Central memory CD4-positive, alpha-beta T cell (primary cell): ENCODE measurements at regions not wholly inside any gene's neighbourhood (a gene's known extent, or its start where the extent isn't known, plus 50 kb on each side); places are given as distances from the start of the nearest gene placed in this dataset.
"Not testable (repeated sequence)": the region's sequence is repeated elsewhere in the genome, so short reads cannot be mapped to it uniquely, and the experiment has no call there.

Experiments
- DNase-seq: peaks from one replicate; pipeline ENCODE4 v3.0.0; 2022

DNA sequence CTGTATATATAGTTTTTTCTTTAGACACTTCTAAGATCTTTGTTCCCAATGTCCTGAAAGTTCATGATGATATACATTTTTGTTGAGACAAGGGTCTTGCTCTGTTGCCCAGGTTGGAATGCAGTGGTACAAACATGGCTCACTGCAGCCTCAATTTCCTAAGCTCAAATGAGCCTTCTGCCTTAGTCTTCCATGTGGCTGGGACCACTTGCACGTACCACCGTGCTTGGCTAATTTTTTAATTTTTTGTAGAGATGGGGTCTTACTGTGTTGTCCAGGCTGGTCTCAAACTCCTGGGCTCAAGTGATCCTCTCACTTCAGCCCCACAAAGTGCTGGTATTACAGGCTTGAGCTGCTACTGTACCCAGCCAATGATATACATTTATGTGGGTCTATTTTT lies 132.9 kb upstream of the BCOR start:
- no peak for DNase-seq

DNA sequence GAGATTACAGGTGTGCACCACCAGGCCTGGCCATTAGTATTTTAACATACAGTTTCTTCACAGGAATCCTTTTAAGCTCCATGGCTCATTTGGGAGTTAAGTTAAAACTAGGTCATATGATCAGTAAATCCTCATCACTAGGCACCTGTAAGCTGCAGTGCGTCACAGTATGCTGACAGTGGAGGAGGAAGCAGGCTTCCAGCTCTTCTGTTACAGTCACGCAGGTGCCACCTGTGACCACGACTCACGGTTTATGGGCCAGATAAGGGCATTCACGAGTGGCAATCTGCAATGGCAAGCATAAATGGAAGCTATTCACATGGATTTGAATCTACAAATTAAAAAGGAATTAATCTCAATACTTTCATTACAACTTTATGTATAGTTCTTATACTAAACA lies 129.4 kb upstream of the BCOR start:
- DNase-seq, result no peak

DNA sequence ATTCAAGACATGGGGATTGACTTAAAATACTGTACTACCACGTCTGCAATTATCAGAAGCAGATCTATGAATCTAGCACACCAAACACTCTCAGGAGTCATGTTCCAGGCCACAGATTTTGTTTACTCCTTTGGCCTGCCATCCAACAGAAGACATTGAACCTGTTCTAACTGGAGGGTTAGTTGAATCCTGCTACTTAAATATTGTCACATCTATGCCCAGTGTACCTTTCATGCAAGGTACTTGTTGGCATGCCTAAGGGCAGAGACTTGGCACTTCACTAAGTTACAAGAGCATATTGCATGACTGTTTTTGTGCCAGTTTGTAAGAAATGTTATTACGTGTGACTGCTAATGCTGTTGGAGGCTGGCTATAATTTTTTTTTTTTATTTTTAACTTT lies 126.9 kb upstream of the BCOR start:
- no peak for DNase-seq

DNA sequence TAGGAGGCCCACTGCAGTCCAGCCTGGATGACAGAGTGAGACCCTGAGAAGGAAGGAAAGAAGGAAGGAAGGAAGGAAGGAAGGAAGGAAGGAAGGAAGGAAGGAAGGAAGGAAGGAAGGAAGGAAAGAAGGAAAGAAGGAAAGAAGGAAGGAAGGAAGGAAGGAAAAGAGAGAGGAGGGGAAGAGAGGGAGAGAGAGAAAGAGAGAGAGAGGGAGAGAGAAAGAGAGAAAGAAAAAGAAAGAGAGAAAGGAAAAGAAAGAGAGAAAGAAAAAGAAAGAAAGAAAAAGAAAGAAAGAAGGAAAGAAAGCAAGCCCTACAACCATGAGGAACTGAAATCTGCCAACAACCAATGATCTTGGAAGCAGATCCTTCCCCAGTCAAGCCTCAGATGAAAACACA lies 124.9 kb upstream of the BCOR start:
- not testable (repeated sequence) for DNase-seq

DNA sequence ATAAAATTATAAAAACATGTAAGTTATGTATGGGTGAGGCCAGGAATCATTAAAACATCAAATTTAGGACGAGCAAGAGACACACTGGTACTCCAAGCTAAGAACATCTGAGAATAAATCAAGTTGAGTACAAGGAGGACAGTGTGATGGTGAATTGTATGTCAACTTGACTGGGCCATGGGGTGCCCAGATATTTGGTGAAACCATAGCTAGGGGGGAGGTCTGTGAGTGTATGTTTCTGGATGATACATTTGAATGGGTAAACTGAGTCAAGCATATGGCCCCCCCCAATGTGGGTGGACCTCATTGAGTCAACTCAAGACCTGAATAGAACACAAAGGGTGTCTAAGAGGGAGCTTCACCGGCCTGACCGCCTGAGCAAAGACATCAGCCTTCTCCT lies 115.3 kb upstream of the BCOR start:
- DNase-seq, result no peak

DNA sequence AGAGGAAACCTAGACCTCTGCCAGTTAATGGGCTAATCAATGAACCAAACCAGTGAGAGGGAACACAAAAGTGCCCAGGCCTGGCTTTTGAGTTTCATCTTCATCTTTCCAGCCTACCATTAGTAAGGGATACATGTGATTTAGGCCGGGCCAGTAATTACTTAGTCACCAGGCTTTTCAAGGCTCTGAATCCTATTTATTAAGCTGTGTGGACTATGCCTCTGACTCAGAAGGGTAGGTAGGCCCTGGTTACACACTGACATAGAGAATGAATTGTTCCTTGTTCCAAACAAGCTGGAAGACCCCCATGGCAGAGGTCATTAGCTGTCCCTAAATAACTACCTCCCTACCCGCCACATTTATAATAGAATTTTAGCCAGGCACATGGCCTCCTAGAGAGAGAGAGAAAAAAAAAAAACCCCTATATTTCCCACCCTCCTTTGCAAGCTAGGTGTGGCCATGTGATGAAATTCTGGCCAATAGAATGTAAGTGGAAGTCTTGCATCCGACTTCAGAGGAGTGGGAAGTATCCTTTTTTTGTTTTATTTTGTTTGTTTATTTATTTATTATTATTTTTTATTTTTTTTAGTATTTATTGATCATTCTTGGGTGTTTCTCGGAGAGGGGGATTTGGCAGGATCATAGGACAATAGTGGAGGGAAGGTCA lies 112.3 kb upstream of the BCOR start:
- no peak for DNase-seq

DNA sequence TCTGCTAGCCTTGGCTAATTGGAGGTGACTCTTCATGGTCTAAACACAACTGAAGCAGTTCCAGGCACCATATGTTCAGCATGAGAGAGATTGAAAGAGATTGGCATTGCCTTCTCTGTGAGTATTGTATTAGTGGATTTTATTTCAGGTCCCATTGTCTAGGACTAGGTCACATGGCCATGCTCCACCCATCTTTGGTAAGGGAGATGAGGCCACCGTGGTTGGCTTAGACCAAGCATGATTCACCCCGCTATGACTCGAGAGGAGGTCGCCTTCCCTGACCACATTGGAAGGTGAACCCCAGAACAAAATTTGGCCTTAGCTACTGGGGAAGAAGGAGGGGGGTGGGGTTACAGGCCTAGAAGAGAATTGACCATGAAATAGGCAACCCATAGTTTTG lies 109.9 kb upstream of the BCOR start:
- no peak for DNase-seq

DNA sequence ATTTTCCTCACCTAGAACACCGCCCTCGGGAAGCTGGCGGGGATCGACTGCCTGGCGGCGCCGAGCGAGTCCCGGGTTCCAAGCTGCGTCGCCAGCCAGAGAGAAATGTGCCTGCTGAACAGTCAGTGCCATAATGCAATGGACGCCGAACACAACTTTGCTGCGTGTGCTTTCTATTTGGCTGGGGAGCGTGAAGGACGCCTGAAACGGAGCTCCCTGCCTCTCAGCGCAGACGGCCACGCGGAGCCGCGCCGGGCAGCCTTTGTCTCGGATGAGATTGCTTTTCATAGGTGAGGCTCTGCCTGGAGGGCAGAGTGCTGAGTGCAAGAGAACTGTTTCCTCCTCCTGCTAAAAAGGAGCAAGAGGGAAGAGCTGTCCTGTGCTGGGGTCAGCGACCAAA lies 107.7 kb upstream of the BCOR start:
- DNase-seq, result no peak

DNA sequence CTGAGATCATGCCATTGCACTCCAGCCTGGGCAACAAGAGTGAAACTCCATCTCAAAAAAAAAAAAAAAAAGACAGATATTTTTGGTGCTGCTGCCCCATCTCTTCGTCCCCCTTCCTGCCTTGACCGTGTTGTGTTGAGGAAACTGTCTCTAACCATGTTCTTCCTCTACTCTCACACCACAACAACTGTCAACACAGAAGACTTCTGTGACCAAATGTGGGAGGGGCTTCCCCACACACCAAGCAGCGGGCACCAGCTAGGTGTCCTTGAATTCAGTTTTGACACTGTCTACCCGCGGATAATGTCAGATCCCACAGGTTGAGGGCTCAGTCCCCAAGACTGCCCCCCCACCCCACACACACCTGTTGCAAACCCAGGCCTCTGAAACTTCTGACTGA lies 104.7 kb upstream of the BCOR start:
- no peak for DNase-seq

DNA sequence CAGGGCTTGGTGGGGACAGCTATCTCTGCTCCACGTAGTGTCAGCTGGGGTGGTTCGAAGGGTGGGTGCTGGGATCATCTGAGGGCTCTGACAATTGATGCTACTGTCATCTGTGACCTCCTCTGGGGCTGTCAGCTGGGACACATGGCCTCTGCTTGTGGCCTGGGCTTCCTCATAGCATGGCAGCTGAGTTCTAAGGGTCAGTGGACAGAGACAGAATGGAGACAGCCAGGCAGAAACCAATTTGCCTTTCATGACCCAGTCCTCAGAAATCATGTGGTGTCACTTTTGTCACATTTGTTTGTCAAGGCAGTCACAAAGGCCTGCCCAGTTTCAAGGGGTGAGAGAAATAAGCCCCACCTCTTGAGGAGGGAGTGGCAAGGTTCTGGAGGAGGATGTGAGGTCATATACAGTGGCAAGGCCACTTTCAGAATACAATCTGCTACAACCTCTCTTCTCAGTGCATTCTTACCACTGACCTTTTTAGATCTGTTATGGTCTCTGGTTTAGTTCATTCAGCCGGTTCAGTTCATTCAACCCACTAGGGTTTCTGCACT lies 103.6 kb upstream of the BCOR start:
- no peak for DNase-seq

DNA sequence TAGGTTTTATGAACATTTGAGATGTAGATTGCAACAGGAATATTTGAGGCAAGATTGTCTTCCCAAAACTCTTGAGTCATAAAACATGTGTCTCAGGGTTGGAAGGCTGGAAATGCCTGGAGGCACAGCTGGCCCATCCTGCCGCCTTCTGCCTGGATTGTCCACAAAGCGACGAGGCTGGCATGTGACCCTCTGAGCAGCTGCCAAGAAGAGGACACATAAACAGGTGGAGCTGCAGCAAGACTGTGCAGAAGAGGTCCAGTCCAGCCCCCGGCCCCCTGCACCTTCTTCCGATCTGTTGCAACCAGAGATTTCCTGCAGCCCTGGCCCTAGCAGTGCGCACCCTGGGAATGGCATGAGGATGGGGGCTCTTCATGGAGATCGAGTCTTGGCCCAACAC lies 101.9 kb upstream of the BCOR start:
- no peak for DNase-seq

DNA sequence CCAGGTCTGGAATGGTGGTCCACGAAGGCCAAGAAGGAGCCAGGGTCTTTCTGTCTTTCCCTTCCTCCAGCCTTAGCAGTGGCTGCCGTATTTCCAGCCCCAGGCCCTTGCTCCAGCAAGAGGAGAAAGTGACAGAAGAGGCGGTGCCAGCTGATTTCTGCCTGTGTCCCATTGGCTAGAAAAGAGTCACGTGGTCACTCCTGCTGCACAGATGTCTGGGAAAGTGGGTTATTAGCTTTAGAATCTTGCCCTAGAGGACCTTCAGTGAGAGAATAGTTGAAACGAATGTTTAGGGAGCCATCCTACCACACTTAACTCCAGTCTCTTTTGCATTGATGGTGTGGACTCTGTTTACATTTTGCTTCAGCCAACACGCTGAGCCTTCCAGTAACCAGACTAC lies 99.3 kb upstream of the BCOR start:
- DNase-seq, result no peak

DNA sequence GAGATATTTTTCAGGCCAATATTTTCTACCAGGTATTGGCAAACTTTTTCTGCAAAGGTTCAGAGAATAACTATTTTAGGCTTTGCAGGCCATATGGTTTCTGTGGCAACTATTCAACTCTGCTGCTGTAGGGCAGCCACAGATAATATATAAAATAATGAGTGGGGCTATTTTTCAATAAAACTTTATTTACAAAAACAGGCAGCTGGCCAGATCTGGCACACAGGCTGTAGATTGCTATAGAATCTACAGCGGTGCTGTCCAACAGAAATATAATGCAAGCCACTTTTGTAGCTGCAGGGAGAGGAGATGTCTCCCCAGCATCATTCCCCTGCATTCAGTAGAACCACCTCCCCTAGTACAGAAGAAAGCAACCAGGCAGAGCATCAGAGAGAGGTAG lies 97.6 kb upstream of the BCOR start:
- no peak for DNase-seq

DNA sequence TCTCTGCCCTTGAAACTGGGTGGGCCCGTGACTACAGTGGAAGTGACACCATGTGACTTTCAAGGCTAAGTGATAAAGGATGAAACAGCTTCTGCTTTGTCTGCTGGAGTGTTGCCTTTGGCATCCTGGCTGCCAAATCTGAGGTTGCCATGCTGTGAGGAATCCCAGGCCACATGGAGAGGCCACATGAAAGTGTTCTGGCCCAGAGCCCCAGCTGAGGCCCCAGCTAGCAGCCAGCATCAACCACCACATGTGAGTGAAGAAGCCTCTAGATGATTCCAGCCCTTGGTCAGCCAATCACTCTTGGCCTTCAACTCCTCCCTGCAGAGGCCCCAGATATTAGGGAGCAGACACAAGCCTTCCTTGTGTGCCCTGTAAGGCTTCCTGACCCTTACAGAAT lies 94.4 kb upstream of the BCOR start:
- no peak for DNase-seq

DNA sequence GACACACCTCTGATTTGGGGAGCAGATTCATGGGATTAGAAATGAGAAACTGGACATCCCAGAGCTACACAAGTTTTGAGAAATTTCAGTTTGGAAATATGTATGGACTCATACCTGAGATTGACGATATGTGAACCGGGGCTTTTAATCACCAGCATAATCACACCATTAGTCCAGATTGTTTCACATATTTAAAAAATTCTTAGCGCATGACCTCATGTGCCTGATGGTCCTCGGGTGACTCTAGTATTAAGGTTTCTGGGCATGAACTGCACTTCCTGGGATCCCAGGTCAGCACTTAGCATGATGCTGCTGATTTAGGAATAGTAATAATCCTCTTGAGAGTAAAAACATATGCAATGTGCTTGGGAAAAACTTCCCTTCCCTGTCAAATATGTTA lies 91.9 kb upstream of the BCOR start:
- no peak for DNase-seq

DNA sequence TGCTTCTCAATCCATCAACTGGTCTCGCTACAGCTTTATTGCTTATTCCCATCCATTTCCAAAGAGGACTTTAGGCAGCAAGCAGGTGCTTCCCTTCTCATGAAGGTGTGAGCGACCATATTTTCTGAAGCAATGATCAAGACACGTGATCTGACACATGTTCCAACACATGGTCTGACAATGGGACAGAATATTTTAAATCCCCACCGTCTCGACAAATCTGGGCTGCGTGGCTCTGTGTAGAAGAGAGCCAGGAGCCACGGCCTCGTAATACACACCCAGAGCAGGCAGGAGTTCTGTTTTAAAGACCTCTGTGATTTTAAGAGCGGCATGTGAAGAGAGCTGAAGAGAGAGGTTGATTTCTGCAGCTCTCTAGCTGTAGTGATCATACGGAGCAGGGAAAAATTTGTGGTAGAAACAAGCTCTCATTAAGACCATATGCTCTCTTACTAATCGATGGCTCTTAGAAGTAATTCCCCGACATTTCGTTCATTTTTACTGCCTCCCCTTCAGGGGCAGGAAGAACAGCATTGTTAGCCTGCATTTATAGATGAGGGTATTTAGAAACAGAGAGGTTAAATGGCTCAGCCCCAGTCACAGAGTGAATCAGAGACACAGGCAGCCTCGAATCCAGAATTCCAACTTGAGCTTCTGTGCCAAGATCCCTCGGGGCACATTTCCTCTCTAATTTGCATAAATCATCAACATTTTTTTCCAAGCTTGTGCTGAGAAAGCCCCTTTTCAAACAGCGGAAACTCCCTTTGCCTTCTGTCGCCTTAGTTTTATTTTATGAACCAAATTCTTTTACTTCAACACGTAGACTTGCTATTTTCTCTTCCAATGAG lies 91.0 kb upstream of the BCOR start:
- DNase-seq, result no peak

DNA sequence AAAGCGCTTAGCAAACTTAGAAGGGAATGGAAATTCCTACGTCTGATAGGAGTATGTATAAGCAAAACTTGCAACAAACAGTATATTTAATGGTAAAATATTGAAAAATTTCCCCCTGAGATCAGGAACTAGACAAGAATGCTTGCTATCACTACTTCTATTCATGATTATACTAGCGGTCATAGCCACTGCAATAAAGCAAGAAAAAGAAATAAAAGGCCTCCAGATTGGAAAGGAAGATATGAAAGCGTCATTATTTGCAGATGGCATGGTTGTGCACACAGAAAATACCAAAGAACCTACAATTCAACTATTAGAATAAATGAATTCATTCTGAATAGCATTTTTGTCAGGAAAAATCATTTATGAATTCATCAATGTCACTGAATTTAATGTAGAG lies 87.2 kb upstream of the BCOR start:
- no peak for DNase-seq

DNA sequence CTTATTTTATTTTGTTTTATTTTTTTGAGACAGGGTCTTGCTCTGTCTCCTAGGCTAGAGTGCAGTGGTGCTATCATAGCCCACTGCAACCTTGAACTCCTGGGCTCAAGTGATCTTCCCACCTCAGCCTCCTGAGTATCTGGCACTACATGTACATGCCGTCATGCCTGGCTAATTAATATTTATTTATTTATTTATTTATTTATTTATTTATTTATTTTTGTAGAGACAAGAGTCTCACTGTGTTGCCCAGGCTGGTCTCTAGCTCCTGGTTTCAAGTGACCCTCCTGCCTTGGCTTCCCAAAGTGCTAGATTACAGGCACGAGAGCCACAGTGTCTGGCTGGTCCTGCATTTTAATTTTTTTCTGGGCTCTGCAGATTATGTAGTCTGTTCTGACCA lies 84.9 kb upstream of the BCOR start:
- DNase-seq, result no peak

DNA sequence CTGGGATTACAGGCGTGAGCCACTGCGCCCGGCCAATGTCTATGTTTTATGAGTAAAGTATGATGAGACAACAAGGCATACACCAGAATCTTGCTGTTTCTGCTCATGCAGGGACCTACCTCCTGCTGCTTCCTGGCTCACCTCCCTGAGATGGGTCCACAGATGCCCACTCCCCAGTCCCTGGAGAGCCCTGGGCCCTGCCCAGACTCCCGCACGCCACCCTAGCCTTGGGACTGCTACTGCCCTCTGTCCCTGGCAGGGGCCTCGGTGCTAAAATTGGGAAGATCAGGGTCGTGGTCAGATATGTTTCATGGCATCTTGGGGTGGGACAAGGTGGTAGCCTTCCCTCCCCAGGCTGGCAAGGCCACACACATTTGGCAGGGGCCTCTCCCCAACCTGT lies 84.3 kb upstream of the BCOR start:
- no peak for DNase-seq

DNA sequence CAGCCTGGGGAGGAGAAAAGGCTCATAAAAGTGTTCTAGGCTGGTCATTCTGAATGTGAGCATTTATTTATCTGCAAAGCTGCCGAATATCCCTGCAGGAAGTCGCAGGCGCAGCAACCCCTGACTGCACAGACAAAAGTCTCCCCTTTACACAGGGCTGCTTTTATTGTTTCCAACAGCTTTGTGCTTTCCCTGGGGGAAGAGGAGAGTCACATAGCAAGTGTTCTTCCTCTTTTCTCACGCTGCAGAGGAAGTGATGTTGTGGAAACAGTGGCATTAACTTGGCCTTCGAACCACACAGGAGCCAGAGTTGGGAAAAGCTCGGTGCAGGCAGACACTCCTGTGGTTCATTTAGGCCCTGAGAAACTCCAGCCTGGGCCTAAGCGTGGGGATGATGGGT lies 81.5 kb upstream of the BCOR start:
- no peak for DNase-seq

DNA sequence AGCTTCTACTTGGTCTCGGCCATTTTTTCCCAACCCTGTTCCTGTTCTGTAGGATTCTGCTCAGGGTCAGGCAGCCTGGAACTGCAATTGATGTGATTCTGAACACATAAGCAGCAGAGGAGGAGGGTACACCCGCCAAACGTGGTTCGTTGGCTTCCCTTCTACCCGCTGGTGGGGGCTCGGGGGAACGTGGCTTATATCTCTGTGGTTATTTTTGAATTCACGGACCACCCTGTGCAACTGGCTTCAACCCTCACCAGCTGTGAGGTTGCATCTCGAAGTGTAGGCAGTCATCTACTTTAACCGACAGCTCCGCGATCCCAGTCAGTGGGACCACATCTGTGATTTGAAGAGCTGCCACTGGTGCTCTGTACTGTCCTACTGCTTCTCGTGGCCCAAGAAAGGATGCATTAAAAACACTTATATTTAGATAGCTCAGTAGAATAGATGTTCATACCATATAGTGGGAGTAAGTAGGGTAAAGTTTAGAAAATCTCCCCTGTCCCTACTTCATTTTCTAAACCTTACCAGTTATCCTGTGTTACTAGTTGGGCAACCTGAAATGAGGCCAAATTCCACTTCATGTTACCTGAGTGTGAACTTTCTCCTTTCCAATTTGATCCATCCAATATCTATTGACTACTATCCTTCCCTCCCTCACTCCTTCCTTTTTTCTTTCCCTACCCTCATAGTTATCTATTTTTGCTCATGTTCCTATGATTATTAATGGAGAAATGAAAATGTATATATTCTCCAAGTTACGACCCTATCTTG lies 80.4 kb upstream of the BCOR start:
- no peak for DNase-seq

DNA sequence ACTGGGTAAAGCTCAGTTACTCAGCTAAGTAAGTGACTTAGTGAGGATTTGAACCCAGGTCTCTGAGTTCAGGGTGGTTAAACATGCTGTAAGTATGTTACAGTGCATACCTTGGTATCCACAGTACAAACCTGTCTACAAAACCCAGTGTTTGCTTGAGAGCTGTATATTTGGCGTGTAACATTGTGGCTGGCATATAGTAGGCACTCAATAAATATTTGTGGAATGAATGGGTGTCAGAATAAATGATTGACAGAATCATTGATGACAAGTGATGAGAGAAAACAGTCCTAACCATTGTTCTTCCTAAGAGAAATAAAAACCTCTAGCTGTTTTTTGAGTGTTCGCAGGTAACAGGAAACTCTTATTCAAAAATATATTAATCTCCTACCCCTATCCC lies 79.7 kb upstream of the BCOR start:
- no peak for DNase-seq

DNA sequence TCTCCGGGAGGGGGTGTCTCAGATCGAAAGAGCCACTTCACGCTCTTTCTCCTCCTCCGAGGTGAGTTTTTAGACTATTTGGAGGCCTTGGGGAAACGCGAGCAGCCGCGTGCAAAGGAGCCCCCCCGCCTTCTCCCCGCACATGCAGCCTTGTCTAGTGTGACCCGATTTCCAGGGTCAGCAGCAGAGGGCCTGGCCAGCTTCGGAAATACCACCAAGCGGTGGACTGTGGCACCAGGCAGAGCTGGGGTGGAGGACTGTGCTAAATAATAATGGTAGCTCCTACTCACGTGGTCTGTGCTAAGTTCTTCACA lies 79.3 kb upstream of the BCOR start:
- DNase-seq, result no peak
